GM12864 (cell line): ENCODE measurements at regions not wholly inside any gene's neighbourhood (a gene's known extent, or its start where the extent isn't known, plus 50 kb on each side); places are given as distances from the start of the nearest gene placed in this dataset.
"Not testable (repeated sequence)": the region's sequence is repeated elsewhere in the genome, so short reads cannot be mapped to it uniquely, and the experiment has no call there.

Experiments used
- DNase-seq: peaks from one replicate; pipeline ENCODE4 v3.0.0-alpha.2; 2011; ENCODE audit warnings: low read depth
- H3K4me3 ChIP-seq: 2 replicates; pipeline ENCODE4 v1.5.1; 2011; ENCODE audit warnings: mild to moderate bottlenecking, low read depth, low read length, control low read depth
- TF ChIP-seq, protein P1 (sequence below): IDR thresholded peaks from 2 replicates; pipeline ENCODE4 v1.5.1; 2011; ENCODE audit warnings: low read depth, mild to moderate bottlenecking, moderate library complexity, low read length, control low read depth, inconsistent platforms; ENCODE audit errors: missing control alignments

- TF ChIP-seq, protein P1, sequence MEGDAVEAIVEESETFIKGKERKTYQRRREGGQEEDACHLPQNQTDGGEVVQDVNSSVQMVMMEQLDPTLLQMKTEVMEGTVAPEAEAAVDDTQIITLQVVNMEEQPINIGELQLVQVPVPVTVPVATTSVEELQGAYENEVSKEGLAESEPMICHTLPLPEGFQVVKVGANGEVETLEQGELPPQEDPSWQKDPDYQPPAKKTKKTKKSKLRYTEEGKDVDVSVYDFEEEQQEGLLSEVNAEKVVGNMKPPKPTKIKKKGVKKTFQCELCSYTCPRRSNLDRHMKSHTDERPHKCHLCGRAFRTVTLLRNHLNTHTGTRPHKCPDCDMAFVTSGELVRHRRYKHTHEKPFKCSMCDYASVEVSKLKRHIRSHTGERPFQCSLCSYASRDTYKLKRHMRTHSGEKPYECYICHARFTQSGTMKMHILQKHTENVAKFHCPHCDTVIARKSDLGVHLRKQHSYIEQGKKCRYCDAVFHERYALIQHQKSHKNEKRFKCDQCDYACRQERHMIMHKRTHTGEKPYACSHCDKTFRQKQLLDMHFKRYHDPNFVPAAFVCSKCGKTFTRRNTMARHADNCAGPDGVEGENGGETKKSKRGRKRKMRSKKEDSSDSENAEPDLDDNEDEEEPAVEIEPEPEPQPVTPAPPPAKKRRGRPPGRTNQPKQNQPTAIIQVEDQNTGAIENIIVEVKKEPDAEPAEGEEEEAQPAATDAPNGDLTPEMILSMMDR, result no peak
- DNase-seq, result no peak
Measured at GRCh38 chr5:2867373-2867933, 116.0 kb upstream of the IRX2 start.

GRCh38 chr5:2866662-2867372, 115.3 kb upstream of the IRX2 start:
- TF ChIP-seq, protein P1, result no peak

More at GRCh38 chr5:2867373-2867933, 116.0 kb upstream of the IRX2 start:
- no peak overlapping the region for H3K4me3 ChIP-seq

DNA sequence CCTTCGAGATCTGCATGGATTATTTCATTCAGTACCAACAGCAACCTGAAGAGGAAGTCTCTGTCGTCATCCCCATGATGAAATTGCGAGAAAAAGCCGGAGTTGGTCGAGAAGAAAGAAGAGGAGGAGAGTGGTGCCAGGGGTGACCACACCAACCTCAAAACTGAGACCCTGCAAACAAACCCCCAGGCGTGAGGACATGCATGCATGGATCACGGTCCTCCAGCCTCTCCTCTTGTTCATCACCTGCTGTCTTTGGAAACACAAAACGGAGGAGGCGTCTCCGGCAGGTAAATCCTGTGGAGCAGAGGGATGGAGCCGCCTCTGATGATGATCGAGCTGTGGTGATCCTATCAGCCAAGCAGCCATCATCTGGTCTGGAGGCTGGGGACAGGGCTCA, 114.4 kb upstream of the IRX2 start:
- no peak for DNase-seq
- TF ChIP-seq, protein P1, result no peak
- H3K4me3 ChIP-seq, result no peak overlapping the region

More at GRCh38 chr5:2866662-2867372, 115.3 kb upstream of the IRX2 start:
- no peak overlapping the region for H3K4me3 ChIP-seq
- DNase-seq, result no peak

DNA sequence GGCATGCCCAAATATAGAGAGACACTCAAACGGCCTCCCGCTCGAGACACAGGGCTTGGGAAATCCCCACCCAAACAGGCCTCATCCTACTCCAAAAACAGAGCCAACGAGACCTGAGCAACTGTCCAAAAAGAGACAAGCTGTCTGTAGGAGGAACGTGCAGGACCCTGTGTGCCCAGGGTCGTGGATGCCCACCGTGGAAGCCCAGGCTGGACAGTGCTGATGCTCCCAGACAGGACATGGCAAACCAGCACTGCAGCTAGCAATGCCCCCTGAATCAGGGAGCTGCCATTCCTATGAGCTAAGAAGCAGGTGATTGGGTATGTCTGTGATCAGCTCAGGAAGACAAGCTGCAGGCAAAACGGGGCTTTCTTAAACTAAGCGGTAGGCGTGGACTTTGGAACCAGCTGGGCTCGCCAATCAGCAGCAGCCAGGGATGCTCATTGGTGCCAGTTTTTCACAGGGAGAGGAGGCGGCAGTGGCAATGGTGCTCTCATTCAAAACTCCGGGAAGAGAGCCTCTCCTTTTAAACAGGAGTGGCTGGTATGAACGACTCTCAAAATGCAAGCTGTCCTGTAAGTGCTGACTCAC, 113.1 kb upstream of the IRX2 start:
- H3K4me3 ChIP-seq, result no peak overlapping the region
- TF ChIP-seq, protein P1, result no peak
- no peak for DNase-seq

GRCh38 chr5:2863675-2864433, 112.4 kb upstream of the IRX2 start:
- no peak overlapping the region for H3K4me3 ChIP-seq
- TF ChIP-seq, protein P1, result no peak
- no peak for DNase-seq

- TF ChIP-seq, protein P1, result no peak
- H3K4me3 ChIP-seq, result no peak overlapping the region
- DNase-seq, result no peak
Measured at GRCh38 chr5:2863133-2863532, 111.7 kb upstream of the IRX2 start.

- not testable (repeated sequence) for H3K4me3 ChIP-seq, DNase-seq
Measured at GRCh38 chr5:2862176-2862575, 110.7 kb upstream of the IRX2 start.
